Stomach (tissue), 8 donors: ENCODE measurements at regions not wholly inside any gene's neighbourhood (a gene's known extent, or its start where the extent isn't known, plus 50 kb on each side); places are given as distances from the start of the nearest gene placed in this dataset.
A peak's percentile ranks its signal among the peaks of the same experiment; 100 is the strongest.

Experiments
- DNase-seq, 2 donors: peaks; one replicate each; pipeline versions ENCODE4 v3.0.0 to v3.0.0-alpha.2; 2013 to 2019
- H3K27ac ChIP-seq, 5 donors: fragments of 200-600 bp in 4 of 5; sonication (generic) in 4 of 5; one replicate each; pipeline ENCODE4 v1.5.1; 2013 to 2019; ENCODE audit warnings: mild to moderate bottlenecking in 1 of 5, moderate library complexity in 1 of 5
- H3K27me3 ChIP-seq, 3 donors: fragments of 200-600 bp; sonication (generic); one replicate each; pipeline ENCODE4 v1.5.1; 2017 to 2019; ENCODE audit warnings: mixed run types in 1 of 3
- H3K36me3 ChIP-seq, 4 donors: fragments of 200-600 bp; sonication (generic); 1 replicate in 3 of 4; 2 replicates in 1 of 4; pipeline ENCODE4 v1.5.1; 2016 to 2019
- H3K4me1 ChIP-seq, 4 donors: fragments of 200-600 bp; sonication (generic); one replicate each; pipeline ENCODE4 v1.5.1; 2016 to 2019
- H3K4me3 ChIP-seq, 4 donors: fragments of 200-600 bp; sonication (generic) in 3 of 4; one replicate each; pipeline ENCODE4 v1.5.1; 2016 to 2019; ENCODE audit warnings: mild to moderate bottlenecking in 1 of 4
- H3K9me3 ChIP-seq, 4 donors: fragments of 200-600 bp; sonication (generic); one replicate each; pipeline ENCODE4 v1.5.1; 2016 to 2019
- CTCF ChIP-seq, 7 experiments: fragments of 450-650 bp in 4 of 7; fragments of 200-600 bp in 3 of 7; sonication (generic) in 3 of 7; IDR thresholded peaks; one replicate each; pipeline ENCODE4 v1.5.1; 2016 to 2019; ENCODE audit warnings: antibody characterized with exemption in 7 of 7, control low read depth in 2 of 7, mild to moderate bottlenecking in 1 of 7
- EP300 ChIP-seq: sonication (generic); formaldehyde crosslinking; IDR thresholded peaks from one replicate; pipeline ENCODE4 v1.6.1; 2017; ENCODE audit warnings: antibody characterized with exemption
- POLR2A ChIP-seq, 4 donors: fragments of 450-650 bp; IDR thresholded peaks; one replicate each; pipeline ENCODE4 v1.6.1; 2016; ENCODE audit warnings: antibody characterized with exemption in 4 of 4, control low read depth in 2 of 4, mild to moderate bottlenecking in 1 of 4, moderate library complexity in 1 of 4
- POLR2AphosphoS5 ChIP-seq, 3 donors: sonication (generic); formaldehyde crosslinking; IDR thresholded peaks; one replicate each; pipeline ENCODE4 v1.6.1; 2016; ENCODE audit warnings: antibody characterized with exemption in 3 of 3
- WGBS, 5 donors: extraction: QIAGEN DNeasy Blood & Tissue Kit in 3 of 5; methylation state at CpG; one replicate each; pipeline versions ENCODE4 v1.1.5 to v1.1.7; 2013 to 2018; 5-methylcytosine and 5-hydroxymethylcytosine counted together
- intact Hi-C: fragments of 100-400 bp; cut with DNase I; formaldehyde crosslinking; loops from one replicate; pipeline ENCODE4 v1.15.1; 2023; ENCODE audit warnings: low total_unique reads
- donor health status: healthy with polysubstance abuse.
- donor health status: Bipolar disorder and iron deficiency.
- donor health status: healthy.

- DNase-seq = no peak
- H3K9me3 ChIP-seq = no peaks in the 10 kb centered on the region
- peaks cover 0 to 6% (median 3%) of the 10 kb centered on the region in 4 donors for H3K4me1 ChIP-seq
- no peak overlapping the region for H3K4me3 ChIP-seq
- H3K27me3 ChIP-seq = no peaks in the 10 kb centered on the region
- intact Hi-C loops = no loop called here
- H3K27ac ChIP-seq = peak overlapping the region in 1 of 5 donors; percentile 5
- no peak for TF ChIP-seq POLR2A (IDR thresholded peaks at IDR 0.05)
- TF ChIP-seq EP300 = no peak
- no peak for TF ChIP-seq POLR2AphosphoS5 (IDR thresholded peaks at IDR 0.05)
- no peak for TF ChIP-seq CTCF (IDR thresholded peaks at IDR 0.05)
- H3K36me3 ChIP-seq = no peaks in the 10 kb centered on the region
These were observed 457.9 kb downstream of the NR2F1-AS1 start for GRCh38 chr5:93123127-93123526.

GRCh38 chr5:93122446-93122845 lies 458.6 kb downstream of the NR2F1-AS1 start:
- no peak overlapping the region for H3K27ac ChIP-seq
- no peak for DNase-seq
- peaks cover 0 to 6% (median under 1%) of the 10 kb centered on the region in 4 donors for H3K4me1 ChIP-seq
- TF ChIP-seq EP300 = no peak
- no peak for TF ChIP-seq POLR2A (IDR thresholded peaks at IDR 0.05)
- no peak for TF ChIP-seq CTCF (IDR thresholded peaks at IDR 0.05)
- TF ChIP-seq POLR2AphosphoS5 (IDR thresholded peaks at IDR 0.05) = no peak
- no peaks in the 10 kb centered on the region for H3K9me3 ChIP-seq
- 40 to 50% (median 43%) methylated on average over 2 of the region's 2 CpGs for WGBS, 5 donors
- intact Hi-C loops = no loop called here
- no peaks in the 10 kb centered on the region for H3K27me3 ChIP-seq
- no peak overlapping the region for H3K4me3 ChIP-seq
- H3K36me3 ChIP-seq = no peaks in the 10 kb centered on the region

GRCh38 chr5:93120771-93121170 lies 460.2 kb downstream of the NR2F1-AS1 start:
- Histone ChIP-seq H3K4me1 (no peaks in the 10 kb centered on the region), H3K9me3 (no peaks in the 10 kb centered on the region), H3K36me3 (no peaks in the 10 kb centered on the region), H3K4me3 (no peak overlapping the region), H3K27ac (no peak overlapping the region), H3K27me3 (no peaks in the 10 kb centered on the region)
- DNase-seq = no peak
- intact Hi-C loops = no loop called here
- WGBS, 5 donors = 66 to 75% (median 71%) methylated on average over 4 of the region's 4 CpGs
- TF ChIP-seq CTCF (IDR thresholded peaks at IDR 0.05) (no peak), POLR2A (IDR thresholded peaks at IDR 0.05) (no peak), EP300 (no peak), POLR2AphosphoS5 (IDR thresholded peaks at IDR 0.05) (no peak)

- H3K27me3 ChIP-seq = no peaks in the 10 kb centered on the region
- H3K4me1 ChIP-seq = no peaks in the 10 kb centered on the region
- no peaks in the 10 kb centered on the region for H3K9me3 ChIP-seq
- H3K4me3 ChIP-seq = no peak overlapping the region
- H3K27ac ChIP-seq = no peak overlapping the region
- no peaks in the 10 kb centered on the region for H3K36me3 ChIP-seq
- no peak for DNase-seq
- 67 to 90% (median 71%) methylated on average over 1 of the region's 1 CpG for WGBS, 5 donors
- TF ChIP-seq CTCF (IDR thresholded peaks at IDR 0.05) = no peak
- TF ChIP-seq EP300 = no peak
- TF ChIP-seq POLR2AphosphoS5 (IDR thresholded peaks at IDR 0.05) = no peak
- no peak for TF ChIP-seq POLR2A (IDR thresholded peaks at IDR 0.05)
- intact Hi-C loops = no loop called here
These were observed 461.0 kb downstream of the NR2F1-AS1 start for GRCh38 chr5:93120051-93120450.
